ENCODE measurements at regions not wholly inside any gene's neighbourhood (a gene's known extent, or its start where the extent isn't known, plus 50 kb on each side); places are given as distances from the start of the nearest gene placed in this dataset.

DNA sequence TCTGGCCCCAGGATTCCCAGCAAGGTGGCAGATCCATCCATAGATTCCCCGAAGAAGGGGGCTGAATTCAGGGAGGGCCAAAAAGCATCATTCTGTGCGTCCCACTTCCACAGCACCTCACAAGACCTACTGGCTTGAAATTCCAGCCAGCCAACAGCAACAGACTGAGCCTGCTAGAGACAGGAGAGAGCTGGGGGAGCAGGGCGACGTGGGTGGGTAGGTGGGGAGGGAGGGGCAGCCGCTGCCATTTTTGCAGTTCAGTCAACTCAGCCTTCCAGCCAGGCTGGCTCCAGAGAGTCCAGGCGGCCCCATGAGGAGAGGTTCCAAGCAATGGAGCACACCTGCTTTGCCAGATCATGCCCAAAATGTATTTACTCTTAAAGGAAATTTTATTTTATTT is 117.6 kb upstream of the DCAF12L1 start:
- no peak for TF ChIP-seq POLR2A (IDR thresholded peaks at IDR 0.05)
- TF ChIP-seq, protein P1, sequence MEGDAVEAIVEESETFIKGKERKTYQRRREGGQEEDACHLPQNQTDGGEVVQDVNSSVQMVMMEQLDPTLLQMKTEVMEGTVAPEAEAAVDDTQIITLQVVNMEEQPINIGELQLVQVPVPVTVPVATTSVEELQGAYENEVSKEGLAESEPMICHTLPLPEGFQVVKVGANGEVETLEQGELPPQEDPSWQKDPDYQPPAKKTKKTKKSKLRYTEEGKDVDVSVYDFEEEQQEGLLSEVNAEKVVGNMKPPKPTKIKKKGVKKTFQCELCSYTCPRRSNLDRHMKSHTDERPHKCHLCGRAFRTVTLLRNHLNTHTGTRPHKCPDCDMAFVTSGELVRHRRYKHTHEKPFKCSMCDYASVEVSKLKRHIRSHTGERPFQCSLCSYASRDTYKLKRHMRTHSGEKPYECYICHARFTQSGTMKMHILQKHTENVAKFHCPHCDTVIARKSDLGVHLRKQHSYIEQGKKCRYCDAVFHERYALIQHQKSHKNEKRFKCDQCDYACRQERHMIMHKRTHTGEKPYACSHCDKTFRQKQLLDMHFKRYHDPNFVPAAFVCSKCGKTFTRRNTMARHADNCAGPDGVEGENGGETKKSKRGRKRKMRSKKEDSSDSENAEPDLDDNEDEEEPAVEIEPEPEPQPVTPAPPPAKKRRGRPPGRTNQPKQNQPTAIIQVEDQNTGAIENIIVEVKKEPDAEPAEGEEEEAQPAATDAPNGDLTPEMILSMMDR (IDR thresholded peaks at IDR 0.05) = no peak

Data from stomach (tissue), 4 donors.